ENCODE measurements at regions not wholly inside any gene's neighbourhood (a gene's known extent, or its start where the extent isn't known, plus 50 kb on each side); places are given as distances from the start of the nearest gene placed in this dataset.
"Not testable (repeated sequence)": the region's sequence is repeated elsewhere in the genome, so short reads cannot be mapped to it uniquely, and the experiment has no call there.

- no peak for TF ChIP-seq CTCF (IDR thresholded peaks at IDR 0.05; ENCODE audit: low read depth, low read length)
- no peak for DNase-seq (ENCODE audit: low read depth in 1 of 2, low spot score in 1 of 2)
- no peaks in the 10 kb centered on the region for H3K27me3 ChIP-seq
These were observed 91.6 kb upstream of the TAF11L2 start for GRCh38 chr5:17406423-17406838.

DNA sequence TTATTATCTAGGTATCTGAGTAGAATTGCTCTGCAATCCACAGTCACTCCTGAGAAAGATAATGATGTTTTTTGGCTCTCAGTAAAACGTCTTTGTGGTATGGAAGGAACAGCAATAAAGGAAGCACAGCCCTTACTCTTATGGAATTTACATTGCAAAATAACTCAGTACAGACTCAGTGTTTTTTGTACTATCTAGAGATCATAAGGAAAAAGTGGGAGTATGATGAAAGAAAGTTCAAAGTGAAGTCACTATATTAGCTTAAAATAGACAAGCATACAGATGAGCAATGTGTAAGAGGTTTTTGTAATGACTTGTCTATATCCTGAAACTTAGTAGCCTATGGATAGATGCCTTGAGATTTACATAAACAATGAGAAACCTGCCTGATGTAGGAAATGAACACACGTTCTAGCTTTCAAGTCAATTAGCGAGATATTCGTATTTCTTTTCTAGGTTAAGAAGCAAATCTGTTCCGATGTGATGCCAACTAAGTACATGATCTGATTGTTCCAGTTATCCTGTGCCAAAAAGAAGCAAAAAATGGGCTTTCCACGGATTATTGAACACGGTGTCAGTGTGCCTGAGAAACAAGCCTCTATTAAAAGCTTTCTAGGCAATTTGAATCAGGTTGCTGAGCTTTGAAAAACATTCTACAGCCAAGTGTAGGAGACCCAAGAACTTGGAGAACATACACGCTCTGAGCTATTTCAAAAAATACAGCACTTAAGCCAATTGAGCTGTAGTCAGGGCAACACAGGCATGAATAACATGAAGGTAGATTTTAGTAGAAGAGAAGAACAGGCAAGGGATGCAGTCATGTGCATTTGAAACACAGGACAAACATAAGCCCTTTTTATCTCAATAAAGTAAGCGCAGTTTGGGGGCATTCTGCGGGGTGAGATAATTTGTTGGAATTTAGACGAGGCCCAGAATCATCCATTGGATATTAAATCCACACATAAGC, 86.3 kb upstream of the TAF11L2 start:
- Histone ChIP-seq H3K27ac (no peak overlapping the region), H3K9me3 (ENCODE audit: low read depth) (no peaks in the 10 kb centered on the region), H3K4me1 (ENCODE audit: low read depth) (no peaks in the 10 kb centered on the region), H3K36me3 (no peaks in the 10 kb centered on the region), H3K4me3 (no peak overlapping the region), H3K27me3 (no peaks in the 10 kb centered on the region)
- no peak for TF ChIP-seq CTCF (IDR thresholded peaks at IDR 0.05; ENCODE audit: low read depth, low read length)
- peak in 1 of 2 donors; percentile 58 for DNase-seq (ENCODE audit: low read depth in 1 of 2, low spot score in 1 of 2)

More at GRCh38 chr5:17406423-17406838, 91.6 kb upstream of the TAF11L2 start:
- H3K4me1 ChIP-seq (ENCODE audit: low read depth): peaks cover 32% of the 10 kb centered on the region
- no peaks in the 10 kb centered on the region for H3K36me3 ChIP-seq
- no peaks in the 10 kb centered on the region for H3K9me3 ChIP-seq (ENCODE audit: low read depth)
- no peak overlapping the region for H3K4me3 ChIP-seq
- H3K27ac ChIP-seq: no peak overlapping the region

GRCh38 chr5:17412760-17413671, 85.0 kb upstream of the TAF11L2 start:
- Histone ChIP-seq H3K36me3 (no peaks in the 10 kb centered on the region), H3K4me3 (no peak overlapping the region), H3K4me1 (ENCODE audit: low read depth) (no peaks in the 10 kb centered on the region), H3K27ac (no peak overlapping the region), H3K27me3 (no peaks in the 10 kb centered on the region), H3K9me3 (ENCODE audit: low read depth) (no peaks in the 10 kb centered on the region)
- no peak for DNase-seq (ENCODE audit: low read depth in 1 of 2, low spot score in 1 of 2)
- no peak for TF ChIP-seq CTCF (IDR thresholded peaks at IDR 0.05; ENCODE audit: low read depth, low read length)

GRCh38 chr5:17413691-17414090, 84.3 kb upstream of the TAF11L2 start:
- no peak for TF ChIP-seq CTCF (IDR thresholded peaks at IDR 0.05; ENCODE audit: low read depth, low read length)
- no peak overlapping the region for H3K27ac ChIP-seq
- no peak for DNase-seq (ENCODE audit: low read depth in 1 of 2, low spot score in 1 of 2)
- H3K36me3 ChIP-seq: no peaks in the 10 kb centered on the region
- H3K9me3 ChIP-seq (ENCODE audit: low read depth): no peaks in the 10 kb centered on the region
- H3K4me1 ChIP-seq (ENCODE audit: low read depth): no peaks in the 10 kb centered on the region
- no peak overlapping the region for H3K4me3 ChIP-seq
- no peaks in the 10 kb centered on the region for H3K27me3 ChIP-seq

GRCh38 chr5:17415321-17415758, 82.7 kb upstream of the TAF11L2 start:
- H3K27ac ChIP-seq: no peak overlapping the region
- H3K9me3 ChIP-seq (ENCODE audit: low read depth): no peaks in the 10 kb centered on the region
- no peaks in the 10 kb centered on the region for H3K27me3 ChIP-seq
- no peaks in the 10 kb centered on the region for H3K4me1 ChIP-seq (ENCODE audit: low read depth)
- DNase-seq (ENCODE audit: low read depth in 1 of 2, low spot score in 1 of 2): peak in 1 of 2 donors; percentile 20
- TF ChIP-seq CTCF (IDR thresholded peaks at IDR 0.05; ENCODE audit: low read depth, low read length): no peak
- no peaks in the 10 kb centered on the region for H3K36me3 ChIP-seq
- no peak overlapping the region for H3K4me3 ChIP-seq

GRCh38 chr5:17416374-17416773, 81.7 kb upstream of the TAF11L2 start:
- H3K36me3 ChIP-seq; H3K9me3 ChIP-seq (ENCODE audit: low read depth); H3K4me1 ChIP-seq (ENCODE audit: low read depth); H3K27ac ChIP-seq; DNase-seq (ENCODE audit: low read depth in 1 of 2, low spot score in 1 of 2); H3K4me3 ChIP-seq; H3K27me3 ChIP-seq: not testable (repeated sequence)

All from cardiac muscle cell (in vitro differentiated cells and primary cell).